ENCODE measurements at regions not wholly inside any gene's neighbourhood (a gene's known extent, or its start where the extent isn't known, plus 50 kb on each side); places are given as distances from the start of the nearest gene placed in this dataset.

- Mint-ChIP-seq H3K4me1 (ENCODE audit: low read depth) (no peaks in the 10 kb centered on the region), H3K27me3 (ENCODE audit: low read depth) (no peaks in the 10 kb centered on the region), H3K4me3 (no peak overlapping the region), H3K9me3 (peaks cover 10% of the 10 kb centered on the region), H3K27ac (no peak overlapping the region), H3K36me3 (ENCODE audit: low read depth) (no peaks in the 10 kb centered on the region)
- intact Hi-C loops (cut with micrococcal nuclease): no loop called here
- CTCF ChIA-PET: no interaction called here
- DNase-seq: no peak
Observed at GRCh38 chr18:44098551-44099098, 582.1 kb upstream of the SETBP1 start.

- intact Hi-C loops (cut with micrococcal nuclease): no loop called here
- DNase-seq: no peak
- Mint-ChIP-seq H3K9me3 (peaks cover 5% of the 10 kb centered on the region), H3K4me3 (no peak overlapping the region), H3K4me1 (ENCODE audit: low read depth) (no peaks in the 10 kb centered on the region), H3K36me3 (ENCODE audit: low read depth) (no peaks in the 10 kb centered on the region), H3K27me3 (ENCODE audit: low read depth) (no peaks in the 10 kb centered on the region), H3K27ac (no peak overlapping the region)
- CTCF ChIA-PET: no interaction called here
Observed at GRCh38 chr18:44107187-44107586, 573.5 kb upstream of the SETBP1 start.

GRCh38 chr18:44111337-44111736 lies 569.4 kb upstream of the SETBP1 start:
- Mint-ChIP-seq H3K9me3 (peaks cover 3% of the 10 kb centered on the region), H3K27me3 (ENCODE audit: low read depth) (no peaks in the 10 kb centered on the region), H3K4me3 (no peak overlapping the region), H3K36me3 (ENCODE audit: low read depth) (no peaks in the 10 kb centered on the region), H3K4me1 (ENCODE audit: low read depth) (no peaks in the 10 kb centered on the region), H3K27ac (no peak overlapping the region)
- no peak for DNase-seq
- intact Hi-C loops (cut with micrococcal nuclease): no loop called here
- CTCF ChIA-PET: no interaction called here

GRCh38 chr18:44117821-44118220 lies 562.9 kb upstream of the SETBP1 start:
- peaks cover 4% of the 10 kb centered on the region for H3K9me3 Mint-ChIP-seq
- intact Hi-C loops (cut with micrococcal nuclease): no loop called here
- no peaks in the 10 kb centered on the region for H3K36me3 Mint-ChIP-seq (ENCODE audit: low read depth)
- no peak overlapping the region for H3K27ac Mint-ChIP-seq
- H3K4me1 Mint-ChIP-seq (ENCODE audit: low read depth): no peaks in the 10 kb centered on the region
- no peak for DNase-seq
- CTCF ChIA-PET: interaction anchor here (0.6 to 0.7 kb wide), 2 partner anchors 605 to 917 kb away, joined by 3 to 4 read pairs; no protein-coding TSS in a partner anchor
- H3K27me3 Mint-ChIP-seq (ENCODE audit: low read depth): peaks cover 1% of the 10 kb centered on the region
- no peak overlapping the region for H3K4me3 Mint-ChIP-seq

GRCh38 chr18:44119607-44120006 lies 561.1 kb upstream of the SETBP1 start:
- H3K4me1 Mint-ChIP-seq (ENCODE audit: low read depth): no peaks in the 10 kb centered on the region
- no peak overlapping the region for H3K4me3 Mint-ChIP-seq
- H3K27ac Mint-ChIP-seq: no peak overlapping the region
- CTCF ChIA-PET: interaction anchor here (0.6 kb wide), 1 partner anchor 280 kb away, joined by 3 read pairs; no protein-coding TSS in a partner anchor
- no peaks in the 10 kb centered on the region for H3K36me3 Mint-ChIP-seq (ENCODE audit: low read depth)
- peaks cover 4% of the 10 kb centered on the region for H3K9me3 Mint-ChIP-seq
- H3K27me3 Mint-ChIP-seq (ENCODE audit: low read depth): peaks cover 1% of the 10 kb centered on the region
- no peak for DNase-seq
- intact Hi-C loops (cut with micrococcal nuclease): no loop called here

GRCh38 chr18:44123743-44124142 lies 556.9 kb upstream of the SETBP1 start:
- Mint-ChIP-seq H3K36me3 (ENCODE audit: low read depth) (no peaks in the 10 kb centered on the region), H3K9me3 (peaks cover 3% of the 10 kb centered on the region)
- intact Hi-C loops (cut with micrococcal nuclease): no loop called here

GRCh38 chr18:44125446-44125845 lies 555.2 kb upstream of the SETBP1 start:
- Mint-ChIP-seq H3K27ac (no peak overlapping the region), H3K4me3 (no peak overlapping the region), H3K36me3 (ENCODE audit: low read depth) (no peaks in the 10 kb centered on the region), H3K4me1 (ENCODE audit: low read depth) (no peaks in the 10 kb centered on the region), H3K9me3 (peaks cover 3% of the 10 kb centered on the region), H3K27me3 (ENCODE audit: low read depth) (peaks cover 1% of the 10 kb centered on the region)
- DNase-seq: no peak
- intact Hi-C loops (cut with micrococcal nuclease): no loop called here
- CTCF ChIA-PET: no interaction called here

More at GRCh38 chr18:44123743-44124142, 556.9 kb upstream of the SETBP1 start:
- Mint-ChIP-seq H3K27me3 (ENCODE audit: low read depth) (peaks cover 1% of the 10 kb centered on the region), H3K4me3 (no peak overlapping the region), H3K4me1 (ENCODE audit: low read depth) (no peaks in the 10 kb centered on the region), H3K27ac (no peak overlapping the region)
- CTCF ChIA-PET: no interaction called here
- no peak for DNase-seq

GRCh38 chr18:44126598-44126997 lies 554.1 kb upstream of the SETBP1 start:
- CTCF ChIA-PET: no interaction called here
- intact Hi-C loops (cut with micrococcal nuclease): no loop called here
- Mint-ChIP-seq H3K4me3 (no peak overlapping the region), H3K4me1 (ENCODE audit: low read depth) (no peaks in the 10 kb centered on the region), H3K9me3 (no peaks in the 10 kb centered on the region), H3K36me3 (ENCODE audit: low read depth) (no peaks in the 10 kb centered on the region), H3K27ac (no peak overlapping the region), H3K27me3 (ENCODE audit: low read depth) (peaks cover 1% of the 10 kb centered on the region)
- DNase-seq: no peak

- CTCF ChIA-PET: no interaction called here
- H3K4me3 Mint-ChIP-seq: no peak overlapping the region
- intact Hi-C loops (cut with micrococcal nuclease): no loop called here
- no peak for DNase-seq
- H3K9me3 Mint-ChIP-seq: no peaks in the 10 kb centered on the region
- no peak overlapping the region for H3K27ac Mint-ChIP-seq
- H3K36me3 Mint-ChIP-seq (ENCODE audit: low read depth): no peaks in the 10 kb centered on the region
- no peaks in the 10 kb centered on the region for H3K4me1 Mint-ChIP-seq (ENCODE audit: low read depth)
- H3K27me3 Mint-ChIP-seq (ENCODE audit: low read depth): no peaks in the 10 kb centered on the region
Observed at GRCh38 chr18:44128365-44128764, 552.3 kb upstream of the SETBP1 start.

GRCh38 chr18:44130376-44130942 lies 550.2 kb upstream of the SETBP1 start:
- Mint-ChIP-seq H3K9me3 (no peaks in the 10 kb centered on the region), H3K27me3 (ENCODE audit: low read depth) (no peaks in the 10 kb centered on the region), H3K4me1 (ENCODE audit: low read depth) (no peaks in the 10 kb centered on the region), H3K36me3 (ENCODE audit: low read depth) (no peaks in the 10 kb centered on the region), H3K27ac (no peak overlapping the region), H3K4me3 (no peak overlapping the region)
- DNase-seq: no peak
- intact Hi-C loops (cut with micrococcal nuclease): loop anchor here (1.0 kb wide), 1 partner anchor 1082 kb away; no protein-coding TSS in a partner anchor
- CTCF ChIA-PET: interaction anchor here (1.0 to 1.1 kb wide), 2 partner anchors 1082 to 1254 kb away, joined by 3 to 4 read pairs; no protein-coding TSS in a partner anchor

GRCh38 chr18:44133483-44133882 lies 547.2 kb upstream of the SETBP1 start:
- intact Hi-C loops (cut with micrococcal nuclease): no loop called here
- H3K27me3 Mint-ChIP-seq (ENCODE audit: low read depth): no peaks in the 10 kb centered on the region
- no peak for DNase-seq
- H3K4me1 Mint-ChIP-seq (ENCODE audit: low read depth): no peaks in the 10 kb centered on the region
- no peak overlapping the region for H3K4me3 Mint-ChIP-seq
- H3K27ac Mint-ChIP-seq: no peak overlapping the region
- no peaks in the 10 kb centered on the region for H3K36me3 Mint-ChIP-seq (ENCODE audit: low read depth)
- H3K9me3 Mint-ChIP-seq: no peaks in the 10 kb centered on the region
- CTCF ChIA-PET: no interaction called here

- Mint-ChIP-seq H3K27me3 (ENCODE audit: low read depth) (no peaks in the 10 kb centered on the region), H3K4me1 (ENCODE audit: low read depth) (no peaks in the 10 kb centered on the region), H3K36me3 (ENCODE audit: low read depth) (no peaks in the 10 kb centered on the region), H3K27ac (no peak overlapping the region), H3K4me3 (no peak overlapping the region), H3K9me3 (no peaks in the 10 kb centered on the region)
- DNase-seq: no peak
- intact Hi-C loops (cut with micrococcal nuclease): no loop called here
- CTCF ChIA-PET: no interaction called here
Observed at GRCh38 chr18:44134447-44134846, 546.2 kb upstream of the SETBP1 start.

- no peak for DNase-seq
- Mint-ChIP-seq H3K4me1 (ENCODE audit: low read depth) (no peaks in the 10 kb centered on the region), H3K27ac (no peak overlapping the region), H3K9me3 (no peaks in the 10 kb centered on the region), H3K36me3 (ENCODE audit: low read depth) (no peaks in the 10 kb centered on the region), H3K27me3 (ENCODE audit: low read depth) (no peaks in the 10 kb centered on the region), H3K4me3 (no peak overlapping the region)
- CTCF ChIA-PET: no interaction called here
- intact Hi-C loops (cut with micrococcal nuclease): no loop called here
Observed at GRCh38 chr18:44135741-44136140, 544.9 kb upstream of the SETBP1 start.
